Daoy (cell line): ENCODE measurements at regions not wholly inside any gene's neighbourhood (a gene's known extent, or its start where the extent isn't known, plus 50 kb on each side); places are given as distances from the start of the nearest gene placed in this dataset.
"Not testable (repeated sequence)": the region's sequence is repeated elsewhere in the genome, so short reads cannot be mapped to it uniquely, and the experiment has no call there.

Source experiments
- DNase-seq: peaks from one replicate; pipeline ENCODE4 v3.0.0-alpha.2; 2015; ENCODE audit warnings: low read depth

- DNase-seq: peak; percentile 17
These were observed 222.0 kb upstream of the SYNCRIP start for GRCh38 chr6:85864453-85865401.

GRCh38 chr6:85856235-85856634, 213.5 kb upstream of the SYNCRIP start:
- DNase-seq: no peak

GRCh38 chr6:85838351-85839119, 195.8 kb upstream of the SYNCRIP start:
- not testable (repeated sequence) for DNase-seq

GRCh38 chr6:85828973-85829372, 186.3 kb upstream of the SYNCRIP start:
- DNase-seq: no peak

GRCh38 chr6:85826997-85827396, 184.3 kb upstream of the SYNCRIP start:
- no peak for DNase-seq

- no peak for DNase-seq
These were observed 181.6 kb upstream of the SYNCRIP start for GRCh38 chr6:85824329-85824728.

- DNase-seq: no peak
These were observed 167.9 kb upstream of the SYNCRIP start for GRCh38 chr6:85810558-85810957.

- no peak for DNase-seq
These were observed 161.0 kb upstream of the SYNCRIP start for GRCh38 chr6:85803721-85804120.

GRCh38 chr6:85802162-85802561, 159.5 kb upstream of the SYNCRIP start:
- DNase-seq: no peak

- no peak for DNase-seq
These were observed 156.4 kb upstream of the SYNCRIP start for GRCh38 chr6:85798931-85799652.

- DNase-seq: no peak
These were observed 155.3 kb upstream of the SYNCRIP start for GRCh38 chr6:85797993-85798392.

- no peak for DNase-seq
These were observed 153.3 kb upstream of the SYNCRIP start for GRCh38 chr6:85795945-85796344.

- DNase-seq: no peak
These were observed 149.6 kb upstream of the SYNCRIP start for GRCh38 chr6:85792254-85792653.

GRCh38 chr6:85775883-85776282, 133.2 kb upstream of the SYNCRIP start:
- DNase-seq: no peak

GRCh38 chr6:85772641-85773040, 130.0 kb upstream of the SYNCRIP start:
- DNase-seq: no peak

GRCh38 chr6:85771925-85772430, 129.3 kb upstream of the SYNCRIP start:
- DNase-seq: no peak

- no peak for DNase-seq
These were observed 128.8 kb upstream of the SYNCRIP start for GRCh38 chr6:85771455-85771854.

- peak; percentile 14 for DNase-seq
These were observed 122.2 kb upstream of the SYNCRIP start for GRCh38 chr6:85764844-85765243.

- peak; percentile 9 for DNase-seq
These were observed 114.3 kb upstream of the SYNCRIP start for GRCh38 chr6:85756982-85757381.

- DNase-seq: no peak
These were observed 112.2 kb upstream of the SYNCRIP start for GRCh38 chr6:85754894-85755293.

- no peak for DNase-seq
These were observed 109.9 kb upstream of the SYNCRIP start for GRCh38 chr6:85752602-85753001.
